ENCODE measurements at regions not wholly inside any gene's neighbourhood (a gene's known extent, or its start where the extent isn't known, plus 50 kb on each side); places are given as distances from the start of the nearest gene placed in this dataset.

DNA sequence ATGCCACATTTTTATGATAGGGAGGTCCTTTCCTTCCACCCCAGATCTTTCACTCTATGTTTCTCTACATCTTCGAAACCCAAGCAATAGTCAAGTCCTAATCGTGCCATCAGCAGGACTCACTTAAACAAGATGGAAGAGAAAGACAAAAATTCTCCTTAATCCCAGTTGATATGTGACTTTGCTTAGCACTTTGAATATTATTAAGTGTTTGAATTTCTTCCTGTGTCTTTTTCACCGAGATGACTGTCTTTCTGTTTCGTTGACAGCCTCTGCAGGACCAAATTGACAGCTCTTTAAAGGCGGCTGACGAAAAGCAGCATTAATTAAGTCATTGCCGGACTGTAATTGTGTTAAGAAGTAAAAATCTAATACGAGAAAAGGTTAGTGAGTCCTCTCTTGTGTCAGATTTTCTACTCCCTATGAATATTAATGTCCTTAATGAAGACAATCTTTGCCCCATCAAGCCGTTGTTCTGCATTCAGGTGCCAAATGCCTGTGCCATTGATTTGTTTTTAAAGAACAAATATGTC, 208.8 kb upstream of the TSHZ2 start:
- TF ChIP-seq POLR2A (IDR thresholded peaks at IDR 0.05; ENCODE audit: low read depth, low read length) (no peak), POLR2AphosphoS5 (IDR thresholded peaks at IDR 0.05; ENCODE audit: low read depth, low read length) (no peak), TAF1 (IDR thresholded peaks at IDR 0.05; ENCODE audit: low read depth, low read length) (no peak)
